Activated CD8-positive, alpha-beta memory T cell treated with anti-CD3 and anti-CD28 coated beads for 36 hours (primary cell): ENCODE measurements at regions not wholly inside any gene's neighbourhood (a gene's known extent, or its start where the extent isn't known, plus 50 kb on each side); places are given as distances from the start of the nearest gene placed in this dataset.
"Not testable (repeated sequence)": the region's sequence is repeated elsewhere in the genome, so short reads cannot be mapped to it uniquely, and the experiment has no call there.

ENCODE experiments used
- CTCF ChIA-PET: fragments of 350-600 bp; sonication (Branson Sonifier 250); formaldehyde crosslinking; loops from one replicate; lab custom pipeline; 2021; ENCODE audit warnings: antibody characterized with exemption; lab: Charles Lee
- POLR2A ChIA-PET: fragments of 350-600 bp; sonication (Branson Sonifier 250); formaldehyde crosslinking; loops from one replicate; lab custom pipeline; 2021; ENCODE audit warnings: antibody characterized with exemption; lab: Charles Lee

DNA sequence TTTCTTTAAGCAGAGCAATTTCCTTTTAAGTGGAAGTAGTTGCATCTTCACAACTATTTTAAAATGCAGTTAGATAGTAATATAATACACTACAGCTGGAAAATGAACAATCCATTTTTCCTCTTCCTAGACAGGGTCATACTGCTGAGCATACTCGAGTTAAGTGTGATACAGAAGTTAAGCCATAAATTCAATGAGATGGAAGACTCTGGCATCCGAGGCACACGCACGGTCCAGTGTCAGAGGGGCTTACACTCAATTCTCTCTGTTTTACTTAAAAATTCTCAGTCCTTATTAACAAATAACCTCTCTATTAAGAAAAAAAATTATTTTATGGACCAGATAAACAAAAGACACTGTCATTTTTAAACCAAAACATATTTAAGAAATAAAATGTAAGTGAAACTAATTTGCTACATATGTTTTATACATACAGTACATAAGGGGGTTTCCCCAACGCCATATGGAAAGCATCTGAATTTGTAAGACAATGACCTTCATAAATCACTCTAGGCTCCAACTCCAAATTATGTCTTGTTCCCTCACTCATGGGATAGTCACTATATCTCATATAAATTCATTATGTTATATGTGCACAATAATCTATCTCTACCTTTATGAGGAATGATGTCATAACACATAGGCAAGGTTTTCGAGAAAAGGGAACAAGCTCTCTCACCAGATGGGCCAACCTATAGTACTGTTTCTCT, 315.3 kb downstream of the PAPSS1 start:
- CTCF ChIA-PET: no interaction called here
- POLR2A ChIA-PET: no interaction called here

GRCh38 chr4:107402291-107402690, 317.7 kb downstream of the PAPSS1 start:
- CTCF ChIA-PET: no interaction called here
- POLR2A ChIA-PET: no interaction called here

GRCh38 chr4:107392951-107393350, 327.1 kb downstream of the PAPSS1 start:
- POLR2A ChIA-PET: no interaction called here
- CTCF ChIA-PET: no interaction called here

DNA sequence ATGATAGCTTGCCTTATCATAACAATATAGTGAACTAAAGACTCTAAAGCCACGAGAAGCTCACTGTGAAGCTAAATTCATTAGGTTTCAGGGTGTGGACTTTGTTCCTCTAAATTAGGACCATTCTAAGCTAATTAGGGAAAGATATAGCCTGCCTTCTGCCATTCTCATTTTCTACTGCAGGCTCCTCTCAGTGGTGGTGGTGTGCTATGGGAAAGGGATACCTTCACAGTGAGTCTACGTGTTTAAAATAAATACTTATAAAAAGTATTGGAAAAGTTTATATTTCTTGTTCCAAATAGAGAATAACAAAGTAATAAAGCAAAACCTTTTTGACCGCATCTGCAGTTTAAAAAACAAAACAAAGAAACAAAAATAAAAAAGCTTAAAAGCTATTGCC, 327.7 kb downstream of the PAPSS1 start:
- ChIA-PET CTCF (no interaction called here), POLR2A (no interaction called here)

DNA sequence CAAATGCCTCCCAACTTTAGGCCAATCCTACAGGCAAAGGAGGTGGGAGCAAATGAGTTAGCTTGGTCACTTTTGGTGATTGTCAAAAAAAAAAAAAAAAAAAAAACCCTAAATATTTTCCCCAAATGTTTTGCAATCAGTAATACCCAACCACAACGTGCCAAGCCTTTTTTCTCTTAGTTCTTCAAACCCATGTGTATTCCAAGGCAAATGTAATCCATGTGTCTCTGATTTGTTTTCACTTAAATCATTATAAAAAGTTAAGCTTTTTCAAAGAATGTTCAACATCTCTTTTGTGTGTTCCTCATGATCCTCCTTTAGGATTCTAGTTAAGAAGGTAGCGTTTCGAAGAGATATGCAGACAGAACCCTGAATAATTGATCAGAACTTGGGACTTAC, 328.4 kb downstream of the PAPSS1 start:
- CTCF ChIA-PET: no interaction called here
- POLR2A ChIA-PET: no interaction called here

DNA sequence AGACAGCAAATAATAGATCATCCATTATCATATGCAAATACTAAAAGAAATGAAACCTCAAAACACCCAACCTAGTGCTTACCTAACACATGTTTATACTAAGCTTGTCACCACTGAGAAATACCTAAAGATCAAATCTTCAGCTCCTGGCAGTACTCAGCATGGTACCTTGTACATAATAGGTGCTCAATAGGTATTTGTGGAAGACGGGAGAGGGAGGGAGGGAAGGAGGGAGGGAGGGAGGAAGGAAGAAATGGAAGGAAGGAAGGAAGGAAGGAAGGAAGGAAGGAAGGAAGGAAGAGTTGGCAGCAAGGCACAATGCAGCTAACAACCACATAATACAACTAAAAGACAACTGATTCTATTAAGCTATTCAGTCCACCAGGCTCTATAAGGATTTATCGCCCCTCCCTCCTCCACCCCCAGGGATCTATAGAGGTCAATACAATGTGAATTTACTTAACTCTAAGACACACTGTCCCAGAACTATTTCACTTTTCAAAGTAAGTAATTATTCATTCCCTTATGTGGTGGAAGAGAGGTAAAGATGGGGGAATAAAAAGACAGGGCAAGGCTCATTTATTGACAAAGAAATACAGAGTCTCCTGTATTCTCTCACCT, 328.9 kb downstream of the PAPSS1 start:
- ChIA-PET POLR2A (no interaction called here), CTCF (no interaction called here)

GRCh38 chr4:107389965-107390364, 330.1 kb downstream of the PAPSS1 start:
- ChIA-PET CTCF (no interaction called here), POLR2A (no interaction called here)

- CTCF ChIA-PET: no interaction called here
- POLR2A ChIA-PET: no interaction called here
Observed at GRCh38 chr4:107388736-107389274, 331.2 kb downstream of the PAPSS1 start.

GRCh38 chr4:107380836-107381438, 339.1 kb downstream of the PAPSS1 start:
- POLR2A ChIA-PET: no interaction called here

GRCh38 chr4:107380190-107380589, 339.8 kb downstream of the PAPSS1 start:
- ChIA-PET CTCF (no interaction called here), POLR2A (no interaction called here)

More at GRCh38 chr4:107380836-107381438, 339.1 kb downstream of the PAPSS1 start:
- CTCF ChIA-PET: no interaction called here

DNA sequence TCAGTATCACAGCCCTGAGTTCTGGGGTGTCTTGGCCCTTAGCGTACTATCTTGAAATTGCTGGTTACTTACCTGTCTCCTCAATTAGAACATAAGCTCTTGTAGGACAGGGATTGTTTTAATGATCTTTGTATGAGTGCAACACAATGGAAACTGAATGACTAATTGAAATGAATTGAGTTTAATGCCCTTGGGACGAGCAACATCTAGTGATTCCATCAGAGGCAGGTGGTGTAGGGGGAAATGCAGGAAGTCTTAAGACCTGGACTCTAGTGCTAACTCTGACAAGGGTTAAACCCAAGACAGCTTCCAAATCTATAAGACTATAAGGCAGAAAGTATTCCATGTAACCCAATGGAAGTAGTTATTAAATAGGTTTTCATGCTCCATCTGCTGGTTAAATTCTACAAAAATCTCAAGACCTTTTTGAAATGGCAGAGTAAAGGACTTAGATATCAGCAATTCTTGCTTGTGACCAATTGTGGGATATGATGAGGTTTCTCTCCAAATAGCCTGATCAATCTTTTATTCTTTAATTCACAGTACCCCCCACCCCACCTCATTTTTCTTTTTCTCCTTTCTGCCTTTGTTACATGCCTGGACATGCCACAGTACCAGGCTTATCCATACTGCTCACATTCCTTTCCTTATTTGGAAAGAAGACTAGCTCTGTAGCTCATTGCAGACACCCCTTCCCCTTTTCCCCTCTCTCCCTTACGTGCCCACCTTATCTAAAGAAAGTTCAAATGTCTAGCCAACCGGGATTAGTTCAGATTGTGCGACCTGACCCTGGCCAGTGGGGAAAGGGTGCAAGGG, 340.8 kb downstream of the PAPSS1 start:
- CTCF ChIA-PET: no interaction called here
- POLR2A ChIA-PET: no interaction called here

- POLR2A ChIA-PET: no interaction called here
- CTCF ChIA-PET: no interaction called here
Observed at GRCh38 chr4:107376293-107376692, 340.2 kb upstream of the DKK2 start.

- ChIA-PET CTCF (no interaction called here), POLR2A (no interaction called here)
Observed at GRCh38 chr4:107366900-107367299, 330.8 kb upstream of the DKK2 start.

DNA sequence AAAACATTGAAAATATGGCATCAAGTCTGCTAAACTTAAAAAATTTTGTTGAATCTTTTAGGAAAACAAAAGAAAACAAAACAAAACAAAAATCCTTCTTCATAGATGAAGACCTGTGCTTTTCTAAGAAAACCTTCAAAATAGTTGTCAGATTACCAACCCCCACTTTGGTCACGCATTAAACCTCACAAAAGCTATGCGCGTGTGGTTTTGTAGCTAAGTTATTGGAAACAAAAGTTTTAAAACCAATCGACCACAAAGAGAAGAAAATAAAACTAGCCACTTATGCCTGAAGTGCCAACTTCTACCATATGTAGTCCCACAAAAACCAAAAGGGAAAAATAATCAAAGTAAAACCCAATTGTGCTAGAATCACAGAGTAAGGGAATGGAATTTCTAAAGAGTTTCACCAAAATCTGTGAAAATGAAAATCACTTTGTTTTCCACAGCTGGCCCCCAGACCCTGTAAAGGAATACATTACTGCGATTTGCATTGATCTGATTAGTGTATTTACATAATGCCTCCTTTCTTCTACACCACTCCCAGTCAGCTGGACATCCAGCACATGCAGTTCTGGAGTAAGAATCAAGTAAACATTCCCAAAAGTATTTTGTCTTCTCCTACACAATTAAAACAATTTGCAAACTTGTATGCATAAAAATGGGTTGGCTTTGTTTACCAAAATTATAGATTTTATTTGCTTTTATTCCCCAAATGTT, 330.1 kb upstream of the DKK2 start:
- POLR2A ChIA-PET: no interaction called here
- CTCF ChIA-PET: no interaction called here

- CTCF ChIA-PET: no interaction called here
Observed at GRCh38 chr4:107363125-107363524, 327.0 kb upstream of the DKK2 start.

GRCh38 chr4:107359208-107359607, 323.1 kb upstream of the DKK2 start:
- ChIA-PET CTCF (no interaction called here), POLR2A (no interaction called here)

More at GRCh38 chr4:107363125-107363524, 327.0 kb upstream of the DKK2 start:
- POLR2A ChIA-PET: no interaction called here

DNA sequence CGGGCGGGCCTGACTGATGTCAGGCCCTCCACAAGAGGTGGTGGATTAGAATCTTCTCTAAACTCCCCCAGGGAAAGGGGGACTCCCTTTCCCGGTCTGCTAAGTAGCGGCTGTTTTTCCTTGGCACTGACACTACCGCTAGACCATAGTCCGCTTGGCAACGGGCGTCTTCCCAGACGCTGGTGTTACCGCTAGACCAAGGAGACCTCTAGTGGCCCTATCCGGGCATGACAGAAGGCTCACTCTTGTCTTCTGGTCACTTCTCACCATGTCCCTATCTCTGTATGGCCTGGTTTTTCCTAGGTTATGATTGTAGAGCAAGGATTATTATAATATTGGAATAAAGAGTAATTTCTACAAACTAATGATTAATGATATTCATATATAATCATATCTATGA, 318.2 kb upstream of the DKK2 start:
- POLR2A ChIA-PET, CTCF ChIA-PET: not testable (repeated sequence)

DNA sequence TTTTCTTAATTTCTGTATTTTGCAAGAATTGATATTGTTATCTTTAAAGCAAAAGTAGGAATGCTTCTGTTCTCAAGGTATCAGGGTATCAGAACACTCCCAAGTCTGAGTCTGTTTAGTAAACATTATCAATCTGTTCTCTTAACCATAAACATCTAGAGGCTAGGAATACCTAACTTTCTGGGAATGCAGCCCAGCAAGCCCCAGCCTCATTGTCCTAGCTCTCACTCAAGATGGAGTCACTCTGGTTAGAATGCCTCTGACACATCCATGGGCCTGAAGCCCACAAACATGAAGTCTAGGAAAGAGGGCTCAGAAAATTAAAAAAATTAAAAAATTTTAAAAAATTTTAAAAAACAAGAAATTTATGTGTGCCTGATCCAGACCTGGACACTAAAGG, 315.1 kb upstream of the DKK2 start:
- POLR2A ChIA-PET: no interaction called here
- CTCF ChIA-PET: no interaction called here

- ChIA-PET POLR2A (no interaction called here), CTCF (no interaction called here)
Observed at GRCh38 chr4:107349732-107350131, 313.6 kb upstream of the DKK2 start.
